Smooth muscle cell (in vitro differentiated cells): ENCODE measurements at regions not wholly inside any gene's neighbourhood (a gene's known extent, or its start where the extent isn't known, plus 50 kb on each side); places are given as distances from the start of the nearest gene placed in this dataset.

Experiments
- DNase-seq: peaks from one replicate; lab custom pipeline; 2025; ENCODE audit not compliant: unreplicated experiment; lab: John Stamatoyannopoulos, UW
- H2AFZ ChIP-seq: fragments of 200-600 bp; sonication (generic); 2 replicates; pipeline ENCODE4 v1.6.0; 2016; ENCODE audit warnings: antibody characterized with exemption, low read depth, mild to moderate bottlenecking
- H3F3A ChIP-seq: fragments of 200-600 bp; sonication (generic); 2 replicates; pipeline ENCODE4 v1.6.0; 2017; ENCODE audit warnings: antibody characterized with exemption, low read depth
- H3K27ac ChIP-seq: fragments of 200-600 bp; sonication (generic); 2 replicates; pipeline ENCODE4 v1.5.1; 2016; ENCODE audit warnings: low read depth, mild to moderate bottlenecking
- H3K27me3 ChIP-seq: fragments of 200-600 bp; sonication (generic); 2 replicates; pipeline ENCODE4 v1.6.1; 2016; ENCODE audit warnings: low read depth, mild to moderate bottlenecking
- H3K36me3 ChIP-seq: fragments of 200-600 bp; sonication (generic); 2 replicates; pipeline ENCODE4 v1.5.1; 2016; ENCODE audit warnings: low read depth
- H3K4me1 ChIP-seq: fragments of 200-600 bp; sonication (generic); 2 replicates; pipeline ENCODE4 v1.5.1; 2016; ENCODE audit warnings: low read depth
- H3K4me2 ChIP-seq: fragments of 200-600 bp; sonication (generic); 2 replicates; pipeline ENCODE4 v1.6.0; 2016; ENCODE audit warnings: mild to moderate bottlenecking
- H3K4me3 ChIP-seq: fragments of 200-600 bp; sonication (generic); 2 replicates; pipeline ENCODE4 v1.5.1; 2016; ENCODE audit warnings: mild to moderate bottlenecking
- H3K79me2 ChIP-seq: fragments of 200-600 bp; sonication (generic); 2 replicates; pipeline ENCODE4 v1.6.0; 2016; ENCODE audit warnings: low read depth, mild to moderate bottlenecking
- H3K9ac ChIP-seq: fragments of 200-600 bp; sonication (generic); 2 replicates; pipeline ENCODE4 v1.6.0; 2016; ENCODE audit warnings: low read depth
- H3K9me3 ChIP-seq: fragments of 200-600 bp; sonication (generic); replicated peaks from 2 replicates; pipeline ENCODE4 v1.5.1; 2016; ENCODE audit warnings: low read depth
- H4K20me1 ChIP-seq: fragments of 200-600 bp; sonication (generic); 2 replicates; pipeline ENCODE4 v1.6.0; 2016; ENCODE audit warnings: low read depth
- WGBS: methylation state at CpG from one replicate; pipeline ENCODE4 v1.1.7; 2016; ENCODE audit warnings: low lambda C conversion rate; 5-methylcytosine and 5-hydroxymethylcytosine counted together
- TF ChIP-seq, protein P1 (sequence below): fragments of 200-600 bp; sonication (generic); IDR thresholded peaks from 2 replicates; pipeline ENCODE4 v1.5.1; 2017; ENCODE audit warnings: borderline replicate concordance, mild to moderate bottlenecking, antibody characterized with exemption; ENCODE audit not compliant: insufficient read depth, poor library complexity, severe bottlenecking

DNA sequence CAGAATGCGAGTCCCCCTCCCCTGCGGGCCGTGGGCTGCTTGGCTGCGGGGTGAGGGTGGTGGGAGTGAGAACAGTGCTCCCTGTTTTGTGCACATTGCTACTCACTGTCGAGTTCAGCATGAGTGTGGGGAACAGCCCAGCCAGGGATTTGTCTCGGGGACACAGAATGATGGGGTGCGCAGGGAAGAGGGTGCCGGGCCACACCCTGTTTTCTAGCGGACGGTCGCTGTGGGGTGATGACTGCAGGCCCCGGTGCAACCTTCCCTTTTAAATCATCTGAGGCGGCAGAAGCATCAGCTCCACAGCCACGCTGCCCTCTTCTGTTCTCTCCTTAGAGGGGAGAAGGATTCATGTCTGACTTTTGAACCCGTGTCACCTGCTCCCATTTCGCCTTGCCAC is 1051.2 kb downstream of the TBC1D22A start:
- Histone ChIP-seq H3K9me3 (no peaks in the 10 kb centered on the region), H3K27me3 (no peaks in the 10 kb centered on the region), H3K36me3 (no peaks in the 10 kb centered on the region), H4K20me1 (no peaks in the 10 kb centered on the region), H3K79me2 (no peaks in the 10 kb centered on the region), H3K27ac (no peak overlapping the region), H3F3A (no peaks in the 10 kb centered on the region), H2AFZ (no peak overlapping the region), H3K4me3 (no peak overlapping the region), H3K4me2 (no peak overlapping the region), H3K4me1 (no peaks in the 10 kb centered on the region), H3K9ac (no peak overlapping the region)
- TF ChIP-seq, protein P1, sequence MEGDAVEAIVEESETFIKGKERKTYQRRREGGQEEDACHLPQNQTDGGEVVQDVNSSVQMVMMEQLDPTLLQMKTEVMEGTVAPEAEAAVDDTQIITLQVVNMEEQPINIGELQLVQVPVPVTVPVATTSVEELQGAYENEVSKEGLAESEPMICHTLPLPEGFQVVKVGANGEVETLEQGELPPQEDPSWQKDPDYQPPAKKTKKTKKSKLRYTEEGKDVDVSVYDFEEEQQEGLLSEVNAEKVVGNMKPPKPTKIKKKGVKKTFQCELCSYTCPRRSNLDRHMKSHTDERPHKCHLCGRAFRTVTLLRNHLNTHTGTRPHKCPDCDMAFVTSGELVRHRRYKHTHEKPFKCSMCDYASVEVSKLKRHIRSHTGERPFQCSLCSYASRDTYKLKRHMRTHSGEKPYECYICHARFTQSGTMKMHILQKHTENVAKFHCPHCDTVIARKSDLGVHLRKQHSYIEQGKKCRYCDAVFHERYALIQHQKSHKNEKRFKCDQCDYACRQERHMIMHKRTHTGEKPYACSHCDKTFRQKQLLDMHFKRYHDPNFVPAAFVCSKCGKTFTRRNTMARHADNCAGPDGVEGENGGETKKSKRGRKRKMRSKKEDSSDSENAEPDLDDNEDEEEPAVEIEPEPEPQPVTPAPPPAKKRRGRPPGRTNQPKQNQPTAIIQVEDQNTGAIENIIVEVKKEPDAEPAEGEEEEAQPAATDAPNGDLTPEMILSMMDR = no peak
- 90% methylated on average over 15 of the region's 16 CpGs for WGBS
- DNase-seq = no peak

DNA sequence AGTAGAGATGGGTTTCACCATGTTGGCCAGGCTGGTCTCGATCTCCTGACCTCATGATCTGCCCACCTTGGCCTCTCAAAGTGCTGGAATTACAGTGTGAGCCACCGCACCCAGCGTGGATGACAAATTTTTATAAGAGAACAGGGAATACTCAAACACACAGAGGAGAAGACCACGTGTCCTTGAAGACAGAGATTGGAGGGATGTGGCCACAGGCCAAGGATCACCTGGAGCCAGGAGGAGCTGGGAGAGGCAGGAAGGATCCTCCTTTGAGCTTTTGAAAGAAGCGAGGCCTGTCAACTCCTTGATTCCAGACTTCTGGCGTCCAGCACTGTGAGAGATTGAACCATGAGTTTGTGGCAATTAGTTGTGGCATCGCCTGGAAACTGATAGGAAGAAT is 1049.5 kb downstream of the TBC1D22A start:
- Histone ChIP-seq H3K9me3 (no peaks in the 10 kb centered on the region), H3F3A (no peaks in the 10 kb centered on the region), H3K79me2 (no peaks in the 10 kb centered on the region), H3K27me3 (no peaks in the 10 kb centered on the region), H3K4me2 (no peak overlapping the region), H3K27ac (no peak overlapping the region), H3K4me1 (no peaks in the 10 kb centered on the region), H2AFZ (no peak overlapping the region), H3K9ac (no peak overlapping the region), H3K36me3 (no peaks in the 10 kb centered on the region), H3K4me3 (no peak overlapping the region), H4K20me1 (no peaks in the 10 kb centered on the region)
- 84% methylated on average over 7 of the region's 7 CpGs for WGBS
- TF ChIP-seq, protein P1 = no peak
- no peak for DNase-seq

DNA sequence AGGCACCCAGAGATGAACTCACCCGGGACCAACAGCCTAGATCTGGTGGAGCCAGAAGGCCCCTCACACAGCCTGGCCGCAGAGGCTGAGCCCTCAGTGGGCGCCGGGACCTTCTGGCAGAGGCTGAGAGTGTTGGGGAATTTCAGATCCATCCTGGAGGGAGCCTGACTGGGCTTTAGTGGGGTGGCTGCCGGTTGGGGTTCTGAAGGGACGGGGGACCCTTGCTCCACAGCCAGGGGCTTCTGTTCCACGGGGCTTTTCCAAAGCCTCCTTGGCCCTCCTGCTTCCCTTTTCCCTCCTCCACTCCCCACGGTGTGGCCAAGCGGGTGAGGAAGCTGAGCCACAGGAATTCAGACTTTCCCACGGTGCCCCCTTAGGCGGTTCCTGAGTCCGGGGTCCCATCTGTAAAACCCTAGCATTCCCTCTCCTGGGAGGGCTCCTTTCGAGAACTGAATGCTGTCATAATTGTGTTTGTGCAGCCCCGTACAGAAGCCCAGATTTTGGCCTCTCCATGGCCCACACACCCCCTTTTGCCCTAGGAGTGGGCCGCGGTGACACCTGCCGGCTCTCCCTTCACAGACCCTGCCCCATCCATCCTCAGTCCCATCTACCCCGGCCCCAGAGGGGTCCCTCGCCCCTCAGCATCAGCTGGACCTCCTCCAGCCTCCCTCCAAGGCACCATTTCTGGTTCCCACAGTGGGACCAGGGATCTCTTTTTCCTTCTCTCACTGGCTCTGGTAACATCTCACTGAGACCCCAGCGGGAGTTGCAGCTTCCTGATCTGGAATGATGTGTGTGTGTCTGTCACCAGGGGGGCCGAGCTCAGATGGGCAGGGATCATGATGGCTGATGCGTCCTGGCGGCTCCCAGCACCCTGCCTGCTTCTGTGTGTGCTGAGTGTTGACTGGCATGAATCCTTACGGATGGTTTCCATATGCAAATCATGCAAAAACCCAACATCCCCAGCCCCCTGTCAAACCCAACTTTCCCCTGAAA is 1048.4 kb downstream of the TBC1D22A start:
- 85% methylated on average over 24 of the region's 24 CpGs for WGBS
- Histone ChIP-seq H3K4me2 (no peak overlapping the region), H3F3A (no peaks in the 10 kb centered on the region), H2AFZ (no peak overlapping the region), H3K79me2 (no peaks in the 10 kb centered on the region), H3K4me1 (no peaks in the 10 kb centered on the region), H3K9ac (no peak overlapping the region), H3K36me3 (no peaks in the 10 kb centered on the region), H3K27ac (no peak overlapping the region), H3K27me3 (no peaks in the 10 kb centered on the region), H4K20me1 (no peaks in the 10 kb centered on the region), H3K9me3 (no peaks in the 10 kb centered on the region), H3K4me3 (no peak overlapping the region)
- TF ChIP-seq, protein P1 = no peak
- no peak for DNase-seq
